ENCODE measurements at regions not wholly inside any gene's neighbourhood (a gene's known extent, or its start where the extent isn't known, plus 50 kb on each side); places are given as distances from the start of the nearest gene placed in this dataset.

DNA sequence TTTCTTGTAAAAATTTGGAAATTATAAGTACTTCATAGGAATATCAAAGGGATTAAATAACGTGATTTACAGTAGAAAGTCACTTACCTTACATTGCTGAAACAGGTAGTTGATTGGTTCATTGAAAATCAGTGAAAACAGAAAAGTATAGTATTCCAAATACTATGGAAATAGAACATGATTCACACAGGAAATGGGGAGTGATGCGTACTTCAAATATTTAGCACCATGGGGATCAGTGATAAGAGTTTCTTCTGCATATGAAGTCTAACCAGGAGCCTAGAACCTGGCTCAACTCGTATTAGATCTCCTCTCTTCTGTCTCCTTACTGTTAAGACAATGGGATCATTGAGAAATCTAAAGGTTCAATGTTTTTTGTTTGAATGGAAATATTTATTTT lies 133.3 kb downstream of the FAM174A start:
- TF ChIP-seq, protein P1, sequence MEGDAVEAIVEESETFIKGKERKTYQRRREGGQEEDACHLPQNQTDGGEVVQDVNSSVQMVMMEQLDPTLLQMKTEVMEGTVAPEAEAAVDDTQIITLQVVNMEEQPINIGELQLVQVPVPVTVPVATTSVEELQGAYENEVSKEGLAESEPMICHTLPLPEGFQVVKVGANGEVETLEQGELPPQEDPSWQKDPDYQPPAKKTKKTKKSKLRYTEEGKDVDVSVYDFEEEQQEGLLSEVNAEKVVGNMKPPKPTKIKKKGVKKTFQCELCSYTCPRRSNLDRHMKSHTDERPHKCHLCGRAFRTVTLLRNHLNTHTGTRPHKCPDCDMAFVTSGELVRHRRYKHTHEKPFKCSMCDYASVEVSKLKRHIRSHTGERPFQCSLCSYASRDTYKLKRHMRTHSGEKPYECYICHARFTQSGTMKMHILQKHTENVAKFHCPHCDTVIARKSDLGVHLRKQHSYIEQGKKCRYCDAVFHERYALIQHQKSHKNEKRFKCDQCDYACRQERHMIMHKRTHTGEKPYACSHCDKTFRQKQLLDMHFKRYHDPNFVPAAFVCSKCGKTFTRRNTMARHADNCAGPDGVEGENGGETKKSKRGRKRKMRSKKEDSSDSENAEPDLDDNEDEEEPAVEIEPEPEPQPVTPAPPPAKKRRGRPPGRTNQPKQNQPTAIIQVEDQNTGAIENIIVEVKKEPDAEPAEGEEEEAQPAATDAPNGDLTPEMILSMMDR (IDR thresholded peaks at IDR 0.05), result no peak
- TF ChIP-seq EZH2 (IDR thresholded peaks at IDR 0.05; ENCODE audit: borderline replicate concordance, insufficient read depth, low read depth, low read length, poor library complexity, severe bottlenecking), result no peak

Measured in B cell (primary cell).